ENCODE measurements at regions not wholly inside any gene's neighbourhood (a gene's known extent, or its start where the extent isn't known, plus 50 kb on each side); places are given as distances from the start of the nearest gene placed in this dataset.
A peak's percentile ranks its signal among the peaks of the same experiment; 100 is the strongest.

DNA sequence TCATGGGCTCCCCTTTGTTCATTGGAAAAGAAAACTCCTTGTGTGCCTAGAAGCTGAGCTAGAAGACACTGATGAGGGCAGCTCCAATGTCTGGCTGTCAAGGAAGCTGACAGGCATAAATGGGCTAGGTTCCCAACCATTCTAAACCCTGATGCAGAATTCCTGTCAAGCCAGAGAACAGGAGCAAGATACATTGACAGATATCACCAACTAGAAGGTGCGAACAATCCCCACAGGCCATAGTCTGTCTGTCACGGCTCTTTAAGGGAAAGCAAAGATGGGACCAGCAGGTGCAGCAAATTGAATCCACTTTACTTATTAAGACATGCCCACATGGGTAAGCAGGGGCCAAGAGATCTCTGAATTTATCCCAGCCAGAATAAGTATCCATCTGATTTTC lies 617.9 kb upstream of the POT1 start:
- no peak for DNase-seq

DNA sequence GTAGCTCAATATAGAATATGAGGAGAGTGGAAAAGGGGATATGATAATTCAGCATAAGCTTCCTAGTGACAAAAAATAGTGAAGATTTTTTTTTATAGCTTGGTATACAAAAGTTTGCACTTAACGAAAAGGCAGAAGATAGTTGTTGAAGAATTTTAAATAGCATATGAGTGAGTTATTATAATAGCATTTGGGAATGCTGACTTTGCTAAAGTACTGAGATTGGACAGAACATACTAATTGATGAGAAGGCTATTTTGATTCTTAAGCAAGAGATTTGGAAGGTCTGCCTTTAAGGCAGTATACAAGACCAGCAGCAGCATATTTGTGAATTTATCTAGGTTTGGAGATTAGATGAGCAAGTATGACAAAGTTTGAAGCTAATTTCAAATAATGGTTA lies 600.9 kb upstream of the POT1 start:
- DNase-seq, result no peak

DNA sequence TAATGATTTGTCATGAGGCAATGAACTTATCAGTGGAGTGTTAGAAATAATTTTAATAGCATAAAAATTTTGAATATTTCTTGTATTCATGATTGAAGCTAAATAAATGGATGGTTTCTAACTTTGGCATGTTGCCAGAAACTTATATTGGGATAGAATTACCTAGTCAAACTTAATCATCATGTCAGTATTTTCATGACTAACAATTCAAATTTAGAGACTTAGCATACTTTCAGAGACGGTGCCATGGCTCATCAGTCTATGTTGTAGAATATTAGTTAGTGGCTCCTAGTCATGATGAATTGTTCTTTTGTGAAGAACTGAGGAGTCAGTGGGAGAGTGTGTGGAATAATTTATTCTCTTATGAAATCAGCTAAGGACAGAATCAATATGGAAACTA lies 599.6 kb upstream of the POT1 start:
- no peak for DNase-seq

DNA sequence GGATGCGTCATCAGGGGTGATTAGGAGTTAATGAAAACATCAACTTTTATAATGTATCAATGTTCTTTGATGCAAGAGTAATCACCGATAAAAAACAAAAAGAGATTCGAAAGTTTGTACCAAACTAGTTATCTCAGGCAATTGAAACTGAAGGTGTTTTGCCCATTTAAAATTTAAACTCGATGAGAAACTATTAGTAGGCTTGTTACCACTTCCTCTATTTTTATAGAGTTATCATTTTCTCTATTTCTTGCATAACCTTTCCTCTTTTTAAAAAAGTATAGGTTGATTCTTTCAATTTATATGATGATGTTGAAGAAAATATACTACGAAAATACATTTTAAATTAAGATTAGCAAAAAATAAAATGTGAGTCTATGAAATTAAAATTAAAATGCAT lies 597.3 kb upstream of the POT1 start:
- DNase-seq, result no peak

DNA sequence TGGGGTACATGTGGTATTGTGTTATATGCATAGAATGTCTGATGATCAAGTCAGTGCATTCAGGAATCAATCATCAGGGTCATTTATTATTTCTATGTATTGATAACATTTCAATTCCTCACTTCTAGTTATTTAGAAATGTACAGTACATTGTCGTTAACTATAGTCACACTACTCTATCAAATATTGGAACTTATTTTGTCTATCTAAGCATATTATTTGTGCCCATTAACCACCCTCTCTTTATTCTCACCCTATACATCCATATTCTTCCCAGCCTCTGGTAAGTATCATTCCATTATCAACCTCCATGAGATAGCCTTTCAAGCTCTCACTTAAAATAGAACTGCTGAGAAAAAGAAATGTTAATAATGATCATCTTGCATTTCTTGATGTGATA lies 596.5 kb upstream of the POT1 start:
- DNase-seq, result no peak

DNA sequence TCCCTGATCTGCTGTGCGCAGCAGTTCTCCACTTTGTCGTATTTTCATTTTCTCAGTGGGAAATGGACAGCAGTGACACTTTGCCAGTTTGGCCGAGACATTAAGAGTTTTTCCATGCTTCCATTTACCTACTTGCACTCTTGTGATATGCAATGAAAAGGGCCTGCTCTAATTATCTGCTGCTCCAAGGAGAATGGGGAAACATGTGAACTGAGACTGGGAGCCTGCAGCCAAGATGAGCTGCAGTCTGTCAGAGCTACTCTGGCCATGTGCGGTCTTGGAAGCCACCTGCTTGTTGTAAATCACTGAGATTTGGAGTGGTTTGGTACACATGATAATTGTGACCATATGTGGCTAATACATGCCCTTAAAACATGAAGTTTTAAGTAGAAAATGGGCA lies 586.6 kb upstream of the POT1 start:
- no peak for DNase-seq

DNA sequence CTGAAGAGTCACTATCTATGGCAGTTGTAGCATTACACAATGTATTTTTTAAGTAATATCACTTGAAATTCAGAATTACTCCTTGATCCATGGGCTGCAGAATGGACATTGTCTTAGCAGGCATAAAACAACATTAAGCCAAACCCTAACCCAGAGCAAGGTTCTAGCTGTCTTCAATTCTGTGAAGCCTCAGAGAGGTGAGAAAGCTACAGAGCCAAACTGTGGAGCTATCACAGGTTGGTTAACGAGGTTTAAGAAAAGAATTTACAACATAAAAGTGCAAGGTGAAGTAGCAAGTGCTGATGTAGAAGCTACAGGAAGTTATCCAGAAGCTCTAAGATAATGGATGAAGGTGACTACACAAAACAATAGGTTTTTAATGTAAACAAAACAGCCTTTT lies 582.7 kb upstream of the POT1 start:
- DNase-seq, result no peak

DNA sequence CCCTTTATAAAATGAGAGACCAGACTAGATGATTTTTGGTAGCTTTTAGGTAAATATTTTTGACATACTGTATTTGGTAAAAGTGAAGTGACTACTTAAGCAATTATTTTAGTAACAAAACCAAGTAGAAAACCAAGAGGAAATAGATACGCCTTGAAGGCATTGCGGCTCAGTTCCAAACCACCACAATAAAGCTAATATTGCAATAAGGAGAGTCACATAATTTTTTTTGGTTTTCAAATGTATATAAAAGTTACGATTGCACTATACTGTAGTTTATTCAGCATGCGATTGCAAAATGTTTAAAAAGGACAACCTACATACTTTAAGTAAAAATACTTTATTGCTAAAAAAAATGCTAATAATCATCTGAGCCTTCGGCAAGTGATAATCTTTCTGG lies 581.7 kb upstream of the POT1 start:
- no peak for DNase-seq

DNA sequence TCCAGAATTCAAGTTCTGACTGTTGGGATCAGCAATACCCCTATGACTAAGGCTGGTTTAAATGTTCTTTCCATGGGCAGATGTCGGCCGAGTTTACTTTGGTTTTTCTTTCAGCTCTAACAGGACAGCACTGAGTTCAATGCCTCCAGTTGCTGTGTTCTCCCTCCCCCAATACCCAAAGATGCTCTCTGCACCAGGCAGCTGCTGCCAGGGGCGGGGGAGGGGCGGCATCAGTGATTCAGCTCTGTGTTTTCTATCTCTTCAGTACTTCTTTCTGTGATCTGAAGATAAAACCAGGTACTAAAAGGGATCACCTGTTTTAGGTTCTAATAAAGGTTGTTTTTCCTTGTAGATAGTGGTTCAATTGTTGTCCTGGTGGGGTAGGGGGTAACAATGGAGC lies 576.7 kb upstream of the POT1 start:
- DNase-seq, result no peak

DNA sequence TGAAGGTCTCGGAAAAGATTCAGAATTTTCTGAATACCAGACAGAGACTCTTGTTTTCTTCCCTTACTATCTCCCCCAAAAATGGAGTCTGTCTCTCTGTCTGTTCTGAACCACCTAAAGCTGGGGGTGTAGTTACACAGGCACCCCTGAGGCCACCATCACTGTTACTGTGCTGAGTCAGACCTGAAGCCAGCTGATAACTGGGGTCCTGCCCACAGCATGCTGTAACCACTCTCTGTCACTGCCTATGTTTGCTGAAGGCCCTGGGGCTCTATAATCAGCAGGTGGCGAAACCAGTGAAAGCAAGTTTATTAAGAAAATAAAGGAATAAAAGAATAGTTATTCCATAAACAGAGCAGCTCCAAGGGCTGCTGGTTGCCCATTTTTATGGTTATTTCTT lies 575.2 kb upstream of the POT1 start:
- DNase-seq, result no peak

DNA sequence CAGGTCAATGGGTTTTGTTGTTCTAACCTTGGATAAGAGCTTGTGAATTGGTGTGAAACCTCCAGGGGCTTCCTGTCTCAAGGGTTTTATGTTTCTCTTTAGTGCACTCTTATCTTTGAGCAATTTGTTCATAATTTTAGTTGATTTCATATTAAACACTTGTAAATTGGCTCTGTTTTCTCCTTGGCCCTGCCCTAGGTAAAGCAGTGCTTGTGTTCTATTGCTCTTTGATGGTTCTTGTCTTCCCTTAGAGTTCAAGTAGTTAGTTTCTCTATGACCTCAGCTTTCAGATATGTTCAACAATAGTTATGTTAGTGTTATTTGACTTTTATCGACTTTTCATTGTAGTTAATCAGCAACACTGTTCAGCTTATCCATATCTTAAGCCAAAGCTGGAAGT lies 566.4 kb upstream of the POT1 start:
- no peak for DNase-seq

DNA sequence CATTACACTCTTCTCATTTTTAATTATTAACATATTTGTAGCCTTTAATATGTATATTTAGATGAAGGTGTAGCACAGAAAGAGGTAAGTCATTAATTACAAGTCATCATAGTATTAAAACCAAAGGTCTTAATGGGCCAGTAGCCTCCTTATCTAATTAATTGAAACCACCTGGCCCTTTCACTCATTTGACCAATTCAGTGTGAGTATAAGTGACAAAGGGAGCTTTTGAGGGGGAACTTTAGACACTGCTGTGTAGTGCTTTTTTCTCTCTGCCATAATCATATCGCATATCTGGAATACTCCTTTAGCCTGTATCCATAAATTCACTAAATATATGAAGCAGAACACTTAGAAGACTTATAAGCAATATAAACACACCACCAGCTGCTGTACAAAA lies 562.9 kb upstream of the POT1 start:
- DNase-seq, result no peak

DNA sequence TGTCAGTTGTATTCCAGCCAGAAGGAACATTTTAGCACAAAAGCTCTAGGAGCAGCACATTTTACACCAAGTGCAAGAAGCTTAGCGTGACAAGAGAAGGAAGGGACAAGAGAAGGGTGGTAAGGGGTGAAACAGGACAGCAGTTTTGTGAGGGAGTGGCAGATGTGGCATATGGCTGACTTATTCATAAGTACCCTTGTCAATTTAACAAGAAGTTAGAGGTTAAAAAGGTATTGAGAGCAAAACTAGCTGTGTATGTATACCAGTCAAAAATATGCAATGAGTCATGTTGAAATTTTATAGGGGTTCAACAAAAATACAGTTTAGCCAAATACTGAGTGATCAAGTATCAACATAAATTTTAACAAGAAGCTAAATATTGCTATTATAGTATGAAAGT lies 561.5 kb upstream of the POT1 start:
- DNase-seq, result no peak

DNA sequence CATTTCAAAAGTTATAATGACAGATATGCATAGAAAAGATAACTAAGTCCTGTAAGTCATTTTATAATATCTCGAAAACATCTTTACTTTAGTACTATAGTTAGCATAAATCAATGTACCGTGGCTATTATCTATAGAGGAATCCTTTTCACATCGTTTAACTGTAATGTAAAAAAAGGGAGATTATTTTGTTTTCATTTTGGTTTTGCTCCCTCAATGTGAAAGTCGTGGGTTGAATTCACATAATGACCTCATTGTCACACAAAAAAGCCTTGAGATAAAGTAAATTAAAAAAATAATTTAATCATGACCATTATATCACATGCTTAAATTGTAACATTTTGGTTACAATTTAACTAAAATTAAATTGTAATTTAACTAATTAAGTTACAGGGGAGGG lies 560.5 kb upstream of the POT1 start:
- DNase-seq, result no peak

DNA sequence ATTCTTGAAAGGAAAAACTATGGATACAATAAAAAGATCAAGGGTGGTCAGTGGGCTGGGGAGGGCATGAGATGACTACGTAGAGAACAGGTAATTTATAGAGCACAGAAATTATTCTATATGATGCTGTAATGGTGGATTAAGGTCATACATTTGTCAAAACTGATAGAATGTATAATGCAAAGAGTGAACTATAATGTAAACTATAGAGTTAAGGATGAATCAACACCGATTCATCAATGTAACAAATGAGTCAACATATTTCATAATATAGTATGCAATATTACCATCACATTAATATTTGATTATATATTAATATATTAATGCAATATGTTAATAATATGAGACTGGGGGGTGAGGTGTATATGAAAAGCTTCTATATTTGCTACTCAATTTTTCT lies 555.6 kb upstream of the POT1 start:
- DNase-seq, result no peak

DNA sequence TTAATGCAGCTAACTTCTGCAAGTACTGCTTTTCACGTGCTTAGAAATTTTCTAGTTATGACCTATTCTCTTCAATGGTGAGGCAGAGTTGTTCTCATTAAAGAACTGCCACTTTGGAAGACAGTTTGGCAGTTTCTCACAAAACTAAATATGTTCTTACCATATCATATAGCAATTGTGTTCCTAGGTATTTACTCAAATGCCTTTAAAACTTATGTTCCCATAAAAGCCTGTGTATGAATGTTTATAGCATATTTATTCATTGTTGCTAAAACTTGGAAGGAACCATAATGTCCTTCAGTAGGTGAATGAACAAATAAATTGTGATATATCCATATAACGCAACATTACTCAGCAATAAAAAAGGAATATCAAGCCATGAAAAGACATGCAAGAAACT lies 555.1 kb upstream of the POT1 start:
- DNase-seq, result no peak

DNA sequence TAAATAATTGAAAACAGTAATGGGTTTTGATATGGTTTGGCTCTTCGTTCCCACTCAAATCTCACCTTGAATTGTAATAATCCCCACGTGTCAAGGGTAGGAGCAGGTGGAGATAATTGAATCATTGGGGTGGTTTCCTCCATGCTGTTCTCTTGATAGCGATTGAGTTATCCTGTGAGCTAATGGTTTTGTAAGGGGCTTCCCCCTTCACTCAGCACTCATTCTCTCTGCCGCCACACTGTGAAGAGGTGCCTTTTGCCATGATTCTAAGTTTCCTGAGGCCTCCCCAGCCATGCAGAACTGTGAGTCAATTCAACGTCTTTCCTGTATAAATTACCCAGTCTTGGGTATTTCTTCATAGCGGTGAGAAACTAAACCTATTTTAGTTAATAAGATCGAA lies 551.7 kb upstream of the POT1 start:
- no peak for DNase-seq

DNA sequence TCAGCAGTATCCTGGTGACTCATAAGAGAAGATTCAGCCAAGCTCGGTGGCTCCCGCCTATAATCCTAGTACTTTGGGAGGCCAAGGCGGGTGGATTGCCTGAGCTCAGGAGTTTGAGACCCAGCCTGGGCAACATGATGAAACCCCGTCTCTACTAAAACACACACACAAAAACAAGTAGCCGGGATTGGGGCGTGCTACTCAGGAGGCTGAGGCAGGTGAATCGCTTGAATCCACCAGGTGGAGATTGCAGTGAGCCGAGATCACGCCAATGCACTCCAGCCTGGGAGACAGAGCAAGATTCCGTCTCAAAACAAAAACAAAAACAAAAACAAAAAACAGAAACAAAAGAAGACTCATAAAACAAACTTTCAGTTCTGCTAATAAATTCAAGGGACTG lies 551.1 kb upstream of the POT1 start:
- DNase-seq, result no peak

DNA sequence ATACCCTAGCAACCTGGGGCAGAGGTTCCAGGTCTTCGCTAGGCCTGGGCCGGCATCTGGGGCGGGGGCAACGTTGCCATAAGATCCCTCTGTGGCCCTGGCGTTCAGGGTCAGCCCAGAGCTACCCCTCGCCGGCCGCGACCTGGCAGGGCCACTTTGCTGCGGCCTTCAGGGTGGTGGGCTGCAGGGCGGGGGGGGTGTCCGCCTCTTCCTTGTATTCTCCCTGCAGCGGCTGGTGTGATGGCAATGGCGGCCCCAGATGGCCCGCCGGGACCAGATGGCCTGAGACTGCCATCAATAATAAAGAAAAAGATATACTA lies 539.2 kb upstream of the POT1 start:
- peak; percentile 12 for DNase-seq

DNA sequence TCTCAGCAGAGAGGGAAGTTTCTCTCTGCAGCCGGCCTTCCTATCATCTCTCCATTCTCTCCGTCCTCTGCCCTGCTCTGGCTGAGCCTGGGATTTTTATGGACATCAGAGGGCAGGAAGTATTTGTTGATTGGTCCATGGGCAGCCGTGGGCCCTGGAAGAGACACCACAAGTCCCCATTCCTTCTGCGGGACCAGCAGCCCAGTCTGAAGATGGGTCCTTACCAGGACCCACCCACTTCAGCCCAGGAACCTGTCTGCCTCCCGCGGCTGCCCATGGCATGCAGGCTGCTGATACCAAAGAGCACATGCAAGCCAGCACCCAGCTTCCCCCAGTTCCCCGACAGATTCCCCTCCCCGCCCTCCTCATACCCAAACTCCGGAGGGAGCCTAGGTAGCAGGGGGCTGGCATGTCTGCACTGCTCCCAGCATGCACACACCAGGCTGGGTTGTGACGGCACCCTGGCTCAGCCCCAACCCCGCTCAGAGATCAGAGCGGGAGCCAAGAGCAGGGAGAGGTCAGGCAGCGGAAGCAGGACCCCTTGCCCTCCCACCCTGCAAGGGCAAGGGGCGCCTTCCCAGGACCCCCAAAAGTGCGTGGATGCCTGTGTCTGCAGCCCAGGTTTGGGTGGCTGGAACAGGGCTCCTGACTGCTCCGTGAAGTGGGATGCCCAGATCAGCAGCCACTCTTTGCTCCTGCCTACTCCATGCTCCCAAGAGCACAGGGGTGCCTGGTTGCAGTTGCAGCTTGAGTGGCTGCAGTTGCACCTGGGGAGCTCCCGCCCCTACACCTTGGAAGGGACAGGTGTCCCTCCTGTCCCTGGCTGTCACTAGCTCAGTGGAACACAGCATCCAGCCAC lies 538.6 kb upstream of the POT1 start:
- DNase-seq, result no peak

DNA sequence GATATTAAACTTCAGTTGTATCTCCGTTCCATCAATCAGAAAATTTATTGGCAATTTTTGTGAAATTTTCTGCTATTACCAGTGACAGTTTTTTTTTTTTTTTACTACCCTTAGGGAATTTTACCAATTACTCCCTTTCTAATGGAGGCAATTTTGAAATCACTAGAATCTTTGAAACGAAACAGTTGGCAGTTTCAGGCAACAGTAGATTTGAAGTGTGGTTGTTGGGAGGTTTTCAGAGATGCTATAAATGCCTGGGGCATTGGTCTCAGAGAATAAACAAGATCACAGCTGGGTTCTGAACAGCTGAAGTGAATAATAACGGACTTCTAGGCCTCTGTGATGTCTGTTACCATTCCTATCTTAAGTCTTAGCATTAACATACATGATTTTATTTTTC lies 535.9 kb upstream of the POT1 start:
- DNase-seq, result no peak

DNA sequence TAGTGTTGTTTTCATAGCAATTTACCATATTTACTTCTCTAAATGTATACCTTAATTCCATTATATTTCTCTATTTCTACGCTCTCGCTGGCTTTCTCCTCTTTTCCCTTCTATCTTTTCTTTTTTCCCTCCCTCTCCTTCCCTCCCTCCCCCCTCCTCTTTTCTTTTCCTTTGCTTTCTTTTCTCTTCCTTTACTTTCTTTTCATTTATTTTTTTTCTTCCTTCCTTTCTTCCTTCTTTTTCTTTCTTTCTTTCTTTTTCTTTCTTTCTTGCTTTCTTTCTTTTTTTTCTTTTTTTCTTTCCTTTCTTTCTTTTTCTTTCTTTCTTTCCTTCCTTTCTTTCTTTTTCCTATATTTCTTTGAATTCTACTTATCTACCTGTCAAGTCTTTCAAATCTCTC lies 533.0 kb upstream of the POT1 start:
- no peak for DNase-seq

DNA sequence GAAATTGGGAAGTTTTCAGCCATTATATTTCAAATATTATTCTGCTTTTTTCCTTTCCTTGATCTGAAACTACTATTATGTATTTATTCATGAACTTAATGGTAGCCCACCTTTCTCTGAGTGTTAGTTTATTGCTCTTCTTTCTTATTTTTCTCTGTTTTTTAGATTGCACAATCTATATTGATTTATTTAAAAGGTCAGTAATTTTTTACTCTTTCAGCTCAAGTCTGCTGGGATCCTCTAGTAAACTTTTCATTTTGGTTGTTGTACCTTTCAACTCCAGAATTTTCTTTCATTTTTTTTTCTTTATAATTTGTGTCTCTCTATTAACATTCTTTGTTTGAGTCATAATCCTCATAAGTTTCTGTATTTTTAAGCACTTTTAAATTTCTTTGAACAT lies 529.4 kb upstream of the POT1 start:
- no peak for DNase-seq

DNA sequence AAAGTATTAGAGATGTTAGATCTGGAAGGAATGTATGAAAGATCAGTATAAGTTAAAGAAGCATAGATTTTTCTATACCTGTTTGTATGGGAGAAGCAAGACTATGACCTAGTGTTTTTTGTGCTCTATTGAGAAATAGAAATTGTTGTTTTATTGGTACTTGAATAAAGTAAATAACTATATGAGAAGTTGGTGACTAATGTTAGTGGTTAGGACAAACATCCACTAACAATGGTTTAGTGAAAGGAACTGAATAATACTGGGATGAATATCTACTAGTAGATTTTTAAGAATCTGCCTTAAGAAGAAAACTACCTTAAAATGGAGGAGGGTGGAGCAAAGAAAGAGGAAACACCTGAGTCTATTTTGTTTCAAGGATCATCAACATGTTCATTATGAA lies 521.1 kb upstream of the POT1 start:
- no peak for DNase-seq

DNA sequence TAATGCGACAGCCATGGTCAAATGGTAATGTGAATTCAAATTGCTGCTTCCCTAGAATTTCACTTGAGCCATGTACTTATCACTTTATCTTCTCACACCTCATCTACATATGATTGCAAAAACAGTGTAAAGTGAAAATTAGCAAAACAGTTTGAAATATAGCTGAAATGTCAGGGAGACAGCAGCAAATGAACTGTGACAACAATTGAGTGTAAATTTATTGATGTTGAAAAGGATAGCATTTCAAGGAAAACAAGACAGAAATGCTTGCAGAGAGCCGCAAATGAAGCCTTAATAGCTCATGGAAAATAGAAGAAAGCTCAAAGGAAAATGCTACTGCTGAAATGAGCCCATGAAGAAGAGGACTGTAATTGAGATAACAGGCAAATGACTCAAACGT lies 516.2 kb upstream of the POT1 start:
- no peak for DNase-seq

DNA sequence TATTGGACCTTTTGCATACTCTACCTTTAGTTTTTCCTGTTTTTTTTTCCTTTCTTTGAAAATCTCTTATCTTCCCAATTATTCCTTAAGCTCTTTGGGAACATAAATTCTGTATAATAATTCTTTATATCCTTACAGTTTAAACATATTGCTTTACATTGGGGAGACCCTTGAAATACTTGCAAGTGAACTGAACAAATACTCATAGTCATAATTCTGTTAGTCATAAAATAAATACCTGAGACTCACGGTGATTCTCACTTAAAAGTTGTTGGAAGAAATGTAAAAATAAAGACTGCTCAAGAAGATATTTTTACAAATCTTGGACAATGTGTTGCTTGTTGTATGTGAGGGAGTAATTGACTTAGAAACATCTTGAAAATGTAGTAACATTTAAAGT lies 515.2 kb upstream of the POT1 start:
- DNase-seq, result no peak
